Left ventricle myocardium inferior (tissue), 1 donor: ENCODE measurements at regions not wholly inside any gene's neighbourhood (a gene's known extent, or its start where the extent isn't known, plus 50 kb on each side); places are given as distances from the start of the nearest gene placed in this dataset.

Source experiments
- DNase-seq: peaks from one replicate; pipeline ENCODE4 v3.0.0-alpha.2; 2020
- H3K27ac ChIP-seq: fragments of 200-600 bp; replicated peaks from 2 replicates; pipeline ENCODE4 v1.8.0; 2021
- H3K27me3 ChIP-seq: fragments of 200-600 bp; 2 replicates; pipeline ENCODE4 v1.8.0; 2021; ENCODE audit warnings: low read depth
- H3K36me3 ChIP-seq: fragments of 200-600 bp; 2 replicates; pipeline ENCODE4 v1.8.0; 2021
- H3K4me1 ChIP-seq: fragments of 200-600 bp; 2 replicates; pipeline ENCODE4 v1.8.0; 2021
- H3K4me3 ChIP-seq: fragments of 200-600 bp; 2 replicates; pipeline ENCODE4 v1.8.0; 2021; ENCODE audit warnings: mild to moderate bottlenecking, moderate library complexity
- H3K9me3 ChIP-seq: fragments of 200-600 bp; replicated peaks from 2 replicates; pipeline ENCODE4 v1.8.0; 2021
- CTCF ChIP-seq: fragments of 200-600 bp; IDR thresholded peaks from 2 replicates; pipeline ENCODE4 v1.8.0; 2021; ENCODE audit warnings: antibody characterized with exemption, mild to moderate bottlenecking, borderline replicate concordance
- intact Hi-C: fragments of 100-400 bp; cut with micrococcal nuclease; formaldehyde crosslinking; loops from one replicate; pipeline ENCODE4 v1.11.0; 2022
- donor health status: DM: no; HTN: yes; CAD: no; lungs with severe emphysema.

GRCh38 chr3:170734043-170734734, 135.8 kb downstream of the RPL22L1 start:
- Histone ChIP-seq H3K4me3 (no peak overlapping the region), H3K27ac (no peak overlapping the region), H3K36me3 (no peaks in the 10 kb centered on the region), H3K4me1 (no peaks in the 10 kb centered on the region), H3K27me3 (peaks cover 5% of the 10 kb centered on the region), H3K9me3 (no peaks in the 10 kb centered on the region)
- no peak for DNase-seq
- no peak for TF ChIP-seq CTCF
- intact Hi-C loops, result no loop called here

GRCh38 chr3:170732660-170733245, 137.2 kb downstream of the RPL22L1 start:
- Histone ChIP-seq H3K36me3 (no peaks in the 10 kb centered on the region), H3K9me3 (no peaks in the 10 kb centered on the region), H3K4me3 (no peak overlapping the region), H3K27ac (no peak overlapping the region), H3K27me3 (peaks cover 5% of the 10 kb centered on the region), H3K4me1 (no peaks in the 10 kb centered on the region)
- TF ChIP-seq CTCF, result no peak
- intact Hi-C loops, result no loop called here
- no peak for DNase-seq

DNA sequence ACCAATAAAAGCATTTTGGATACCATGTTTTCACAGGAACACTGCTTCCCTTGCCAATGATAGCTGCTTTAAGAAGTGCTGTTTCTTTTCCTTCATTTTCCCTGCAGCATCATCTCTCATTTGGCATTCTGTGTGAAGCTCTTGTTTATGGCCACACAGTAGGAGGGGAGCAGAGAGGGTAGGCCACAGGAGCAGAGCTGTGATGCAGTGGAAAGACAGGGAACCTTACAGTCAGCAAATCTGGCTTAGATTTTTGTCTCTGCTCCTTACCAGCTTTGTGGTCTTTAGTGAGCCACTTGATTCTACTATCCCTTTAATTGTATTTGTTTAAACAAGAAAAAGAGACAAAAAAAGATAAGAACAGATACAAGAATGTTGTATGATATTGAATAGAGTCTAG, 138.7 kb downstream of the RPL22L1 start:
- H3K4me3 ChIP-seq, result no peak overlapping the region
- intact Hi-C loops, result no loop called here
- no peak overlapping the region for H3K27ac ChIP-seq
- no peaks in the 10 kb centered on the region for H3K9me3 ChIP-seq
- no peaks in the 10 kb centered on the region for H3K4me1 ChIP-seq
- H3K36me3 ChIP-seq, result no peaks in the 10 kb centered on the region
- TF ChIP-seq CTCF, result no peak
- H3K27me3 ChIP-seq, result peaks cover 5% of the 10 kb centered on the region
- no peak for DNase-seq

GRCh38 chr3:170730071-170730812, 139.8 kb downstream of the RPL22L1 start:
- DNase-seq, result no peak
- TF ChIP-seq CTCF, result no peak
- peaks cover 5% of the 10 kb centered on the region for H3K27me3 ChIP-seq
- intact Hi-C loops, result no loop called here
- no peaks in the 10 kb centered on the region for H3K36me3 ChIP-seq
- no peak overlapping the region for H3K27ac ChIP-seq
- H3K4me1 ChIP-seq, result no peaks in the 10 kb centered on the region
- no peak overlapping the region for H3K4me3 ChIP-seq
- H3K9me3 ChIP-seq, result no peaks in the 10 kb centered on the region

GRCh38 chr3:170728181-170728580, 141.8 kb downstream of the RPL22L1 start:
- DNase-seq, result no peak
- Histone ChIP-seq H3K27me3 (peaks cover 5% of the 10 kb centered on the region), H3K27ac (no peak overlapping the region), H3K4me3 (no peak overlapping the region), H3K4me1 (no peaks in the 10 kb centered on the region), H3K9me3 (no peaks in the 10 kb centered on the region), H3K36me3 (no peaks in the 10 kb centered on the region)
- intact Hi-C loops, result no loop called here
- no peak for TF ChIP-seq CTCF
